ENCODE measurements at regions not wholly inside any gene's neighbourhood (a gene's known extent, or its start where the extent isn't known, plus 50 kb on each side); places are given as distances from the start of the nearest gene placed in this dataset.

DNA sequence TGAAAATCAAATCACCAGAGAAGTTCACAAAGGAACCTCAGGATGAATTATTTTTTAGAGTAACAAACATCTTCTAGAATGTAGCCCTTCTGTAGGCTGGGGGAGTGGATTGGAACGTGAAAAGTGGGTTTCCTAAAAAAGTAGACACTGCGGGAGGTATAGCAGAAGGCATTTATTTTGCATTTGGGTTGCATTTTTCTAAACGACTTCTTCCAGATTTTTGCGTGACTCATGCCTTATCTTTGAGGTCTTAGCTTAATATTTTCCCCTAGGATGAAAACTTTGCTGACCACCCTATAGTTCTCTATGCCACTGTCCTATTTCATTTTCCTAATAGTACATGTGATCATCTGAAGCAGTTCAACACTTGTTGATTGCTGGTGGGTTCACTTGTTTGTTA lies 112.7 kb upstream of the JCAD start:
- no peak for TF ChIP-seq CTCF (conservative IDR thresholded peaks at IDR 0.05; ENCODE audit: low read depth in 2 of 2)
- no peak for TF ChIP-seq POLR2AphosphoS5 (IDR thresholded peaks at IDR 0.05; ENCODE audit: low read depth)

All from GM23338 (cell line).